Amniotic epithelial cell (primary cell): ENCODE measurements at regions not wholly inside any gene's neighbourhood (a gene's known extent, or its start where the extent isn't known, plus 50 kb on each side); places are given as distances from the start of the nearest gene placed in this dataset.
"Not testable (repeated sequence)": the region's sequence is repeated elsewhere in the genome, so short reads cannot be mapped to it uniquely, and the experiment has no call there.

Experiments used
- DNase-seq: peaks from one replicate; pipeline ENCODE4 v3.0.0-alpha.2; 2010; ENCODE audit warnings: low read depth

- no peak for DNase-seq
These were observed 230.5 kb upstream of the LRTM1 start for GRCh38 chr3:55158345-55158744.

DNA sequence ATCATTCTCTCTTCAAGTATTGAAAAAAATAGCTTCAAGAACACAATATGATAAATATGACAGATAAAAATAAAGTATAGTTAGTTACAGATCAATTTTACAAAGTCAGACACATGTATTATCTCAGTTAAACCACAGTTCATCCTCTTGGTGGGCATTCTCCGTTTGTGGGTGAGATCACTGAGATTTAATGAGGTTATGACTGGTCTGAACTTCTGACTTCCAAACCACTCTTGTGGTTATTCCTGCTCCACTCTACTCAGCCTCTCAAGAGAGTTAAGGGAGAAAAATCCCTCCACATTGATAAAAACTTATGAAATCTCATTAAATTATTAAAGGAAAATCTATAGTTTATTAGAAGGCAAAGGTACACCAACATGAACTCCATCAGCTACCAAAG lies 229.9 kb upstream of the LRTM1 start:
- DNase-seq: peak; percentile 84

DNA sequence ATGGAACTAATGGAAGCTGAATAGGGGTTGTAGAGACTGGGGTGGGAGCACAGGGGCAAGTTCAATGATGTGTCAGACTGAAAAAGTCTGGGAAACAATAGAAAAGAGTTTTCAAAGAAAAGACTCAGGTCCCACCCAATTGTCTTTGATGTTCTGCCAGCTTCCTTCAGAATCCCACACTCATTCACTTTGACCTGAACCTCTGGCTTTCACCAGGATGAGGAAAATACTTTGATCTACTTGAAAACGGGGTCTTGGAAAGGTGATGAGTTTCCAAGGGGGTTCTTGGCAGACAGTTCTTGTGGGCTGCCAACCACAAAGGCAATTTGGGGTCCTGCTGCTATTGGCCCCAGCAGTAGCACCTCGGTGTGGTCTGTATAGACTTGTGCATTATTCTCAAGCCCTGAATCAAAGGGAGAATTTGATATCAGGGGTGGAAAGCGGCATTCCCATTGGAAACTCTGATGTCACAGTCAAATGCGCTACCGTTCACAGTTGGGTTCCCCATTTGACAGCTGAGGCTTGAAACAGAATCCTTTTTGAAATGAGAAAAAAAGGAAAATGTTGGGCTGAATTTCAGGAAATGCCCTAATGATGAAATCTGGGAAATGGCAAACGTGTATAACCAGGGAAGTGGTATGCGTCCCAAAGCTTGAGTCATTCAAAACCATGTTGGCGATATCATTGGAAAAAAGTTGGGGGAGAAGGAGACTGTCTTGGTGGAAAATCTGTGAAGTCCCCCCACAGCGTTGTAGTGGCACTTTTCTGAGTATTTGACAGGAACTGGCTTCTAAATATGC lies 229.2 kb upstream of the LRTM1 start:
- no peak for DNase-seq

DNA sequence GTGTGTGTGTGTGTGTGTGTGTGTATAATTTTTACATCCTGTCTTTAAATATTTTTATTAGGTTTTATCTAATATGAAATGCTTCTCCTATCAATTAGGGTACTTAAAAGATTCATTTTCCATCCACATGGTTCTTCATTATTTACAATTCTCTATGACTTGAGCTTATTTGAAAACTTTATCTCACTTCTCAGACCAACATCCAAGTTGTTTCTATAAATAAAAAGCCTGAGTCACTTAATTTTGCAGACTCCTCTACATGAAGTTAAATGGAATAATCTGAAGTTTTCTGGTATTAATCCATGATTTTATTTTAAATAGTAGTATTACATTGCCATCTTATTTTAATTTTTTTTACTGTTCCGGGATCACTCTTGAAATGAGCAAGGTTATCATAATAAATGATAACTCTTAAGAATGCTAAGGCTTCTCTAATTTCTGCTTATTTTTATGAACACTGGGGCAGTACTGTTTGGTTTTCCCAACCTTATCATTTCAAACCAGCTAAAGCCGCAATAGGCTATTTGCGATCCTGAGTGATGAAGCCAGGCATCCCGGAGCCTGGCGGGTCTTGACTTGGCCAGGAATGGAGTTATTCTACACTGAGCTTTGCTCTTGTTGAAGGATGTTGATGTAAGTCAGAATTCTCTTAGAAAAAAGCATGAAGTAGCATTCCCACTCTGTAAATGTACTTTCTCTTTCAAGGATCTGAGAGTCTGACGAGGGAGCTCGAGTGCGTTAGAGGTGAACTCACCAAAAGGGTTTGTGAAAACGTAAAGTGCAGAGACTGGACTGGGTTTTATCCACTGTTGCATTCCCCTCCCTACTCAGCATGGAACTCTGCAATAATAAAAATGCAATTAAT lies 220.2 kb upstream of the LRTM1 start:
- no peak for DNase-seq

DNA sequence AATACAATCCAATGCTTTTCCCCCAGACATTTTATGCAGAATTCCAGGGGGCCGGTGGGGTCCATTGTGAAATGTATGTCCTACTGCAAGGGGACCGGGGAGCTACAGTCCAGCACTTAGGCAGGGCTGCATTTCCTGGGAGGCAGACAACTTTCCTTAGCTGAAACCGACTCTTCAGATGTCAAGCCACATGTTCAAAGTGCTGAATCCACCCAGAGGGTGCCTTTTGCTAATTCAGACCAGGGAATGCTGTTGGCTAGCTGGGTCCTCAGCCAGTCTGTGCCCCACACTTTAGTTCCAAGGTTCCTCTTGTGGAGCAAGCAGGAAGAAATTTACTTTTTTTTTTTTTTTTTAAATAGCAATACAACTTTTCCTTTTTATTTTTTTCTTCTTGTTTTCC lies 219.5 kb upstream of the LRTM1 start:
- no peak for DNase-seq

GRCh38 chr3:55146216-55146615 lies 218.4 kb upstream of the LRTM1 start:
- no peak for DNase-seq

DNA sequence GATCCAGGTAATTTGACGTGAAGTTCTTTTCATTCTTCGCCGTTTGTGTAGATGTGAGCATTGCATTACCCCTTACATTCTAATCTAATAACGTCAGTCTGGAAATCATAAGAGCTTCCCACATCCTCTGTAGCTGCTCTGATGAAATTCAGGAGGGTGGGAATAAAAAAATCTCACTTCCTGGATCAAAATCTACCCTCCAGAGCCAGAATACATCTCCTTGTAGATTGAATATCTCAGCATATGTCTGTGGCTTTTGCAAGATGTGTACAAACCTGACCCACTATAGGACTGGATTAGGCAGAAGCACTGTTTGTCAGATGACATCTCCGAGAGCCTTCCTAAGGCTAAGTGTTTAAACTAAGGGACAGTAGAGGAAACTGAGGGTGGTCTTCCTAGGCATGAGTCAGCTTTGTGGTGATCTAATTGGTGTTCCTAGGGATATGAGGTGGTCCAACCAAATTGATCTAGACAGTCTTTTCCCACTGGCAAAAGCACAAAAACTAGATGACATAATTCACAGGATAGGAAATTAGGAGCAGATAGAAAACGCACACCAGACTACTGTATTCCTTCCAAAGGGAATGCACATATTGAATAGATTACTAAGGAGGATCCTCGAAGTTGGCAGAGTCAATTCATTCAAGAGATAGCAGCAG lies 216.3 kb upstream of the LRTM1 start:
- peak; percentile 79 for DNase-seq

GRCh38 chr3:55143336-55143735 lies 215.5 kb upstream of the LRTM1 start:
- DNase-seq: no peak

DNA sequence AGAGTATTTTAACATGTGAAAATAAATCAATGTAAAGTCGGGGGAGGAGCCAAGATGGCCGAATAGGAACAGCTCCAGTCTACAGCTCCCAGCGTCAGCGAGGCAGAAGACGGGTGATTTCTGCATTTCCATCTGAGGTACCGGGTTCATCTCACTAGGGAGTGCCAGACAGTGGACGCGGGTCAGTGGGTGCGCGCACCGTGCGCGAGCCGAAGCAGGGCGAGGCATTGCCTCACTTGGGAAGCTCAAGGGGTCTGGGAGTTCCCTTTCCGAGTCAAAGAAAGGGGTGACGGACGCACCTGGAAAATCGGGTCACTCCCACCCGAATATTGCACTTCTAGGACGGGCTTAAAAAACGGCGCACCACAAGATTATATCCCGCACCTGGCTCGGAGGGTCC lies 208.4 kb upstream of the LRTM1 start:
- DNase-seq: not testable (repeated sequence)

- peak; percentile 54 for DNase-seq
These were observed 200.5 kb upstream of the LRTM1 start for GRCh38 chr3:55128225-55128823.

- no peak for DNase-seq
These were observed 199.7 kb upstream of the LRTM1 start for GRCh38 chr3:55127565-55127964.

DNA sequence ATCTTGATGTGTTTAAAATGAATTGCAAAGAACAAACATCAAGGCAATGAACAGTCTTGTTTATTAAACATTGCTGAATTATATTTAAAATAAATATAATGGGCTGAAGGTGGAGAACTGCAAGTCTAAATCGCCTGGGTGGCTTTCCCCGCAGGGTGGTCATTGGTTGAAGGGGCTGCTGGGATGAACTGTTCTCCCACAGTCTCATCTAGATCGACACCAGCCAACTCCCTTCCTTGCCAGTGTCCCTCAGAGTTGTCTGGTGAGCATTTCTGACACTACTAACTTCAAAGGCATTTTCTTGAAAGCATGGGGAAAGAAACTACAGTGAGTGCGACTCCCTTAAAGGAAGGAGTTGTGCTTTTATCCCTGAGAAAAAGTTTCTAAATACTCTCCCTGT lies 196.5 kb upstream of the LRTM1 start:
- DNase-seq: no peak
